ENCODE measurements at regions not wholly inside any gene's neighbourhood (a gene's known extent, or its start where the extent isn't known, plus 50 kb on each side); places are given as distances from the start of the nearest gene placed in this dataset.

- H3K4me3 ChIP-seq (ENCODE audit: low read depth, low read length): no peak overlapping the region
- no peak for DNase-seq (ENCODE audit: low read depth)
- no peak for TF ChIP-seq CTCF (IDR thresholded peaks at IDR 0.05; ENCODE audit: control insufficient read depth, extremely low read depth, insufficient read depth)
Measured at GRCh38 chr7:32140210-32140939, 70.2 kb upstream of the PDE1C start.

- TF ChIP-seq CTCF (IDR thresholded peaks at IDR 0.05; ENCODE audit: control insufficient read depth, extremely low read depth, insufficient read depth): no peak
- DNase-seq (ENCODE audit: low read depth): no peak
- H3K4me3 ChIP-seq (ENCODE audit: low read depth, low read length): no peak overlapping the region
Measured at GRCh38 chr7:32137059-32137458, 66.9 kb upstream of the PDE1C start.

- no peak overlapping the region for H3K4me3 ChIP-seq (ENCODE audit: low read depth, low read length)
- no peak for TF ChIP-seq CTCF (IDR thresholded peaks at IDR 0.05; ENCODE audit: control insufficient read depth, extremely low read depth, insufficient read depth)
- DNase-seq (ENCODE audit: low read depth): no peak
Measured at GRCh38 chr7:32131091-32131490, 60.9 kb upstream of the PDE1C start.

DNA sequence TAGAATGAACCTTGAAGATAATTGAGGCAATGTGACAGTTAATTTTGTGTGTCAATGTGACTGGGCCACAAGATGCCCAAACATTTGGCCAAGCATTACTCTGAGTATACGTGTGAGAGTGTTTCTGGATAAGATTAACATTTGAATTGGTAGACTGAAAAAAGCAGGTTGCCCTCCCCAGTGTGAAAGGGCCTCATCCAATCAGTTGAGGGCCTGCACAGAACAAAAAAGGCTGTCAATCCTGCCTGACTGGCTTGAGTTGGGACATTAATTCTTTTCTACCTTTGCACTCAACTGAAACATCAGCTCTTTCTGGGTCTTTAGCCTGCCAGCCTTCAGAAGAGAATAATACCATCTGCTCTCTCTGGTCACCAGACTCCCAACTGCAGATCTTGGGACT, 56.6 kb upstream of the PDE1C start:
- DNase-seq (ENCODE audit: low read depth): no peak
- TF ChIP-seq CTCF (IDR thresholded peaks at IDR 0.05; ENCODE audit: control insufficient read depth, extremely low read depth, insufficient read depth): no peak
- no peak overlapping the region for H3K4me3 ChIP-seq (ENCODE audit: low read depth, low read length)
